SH-SY5Y (cell line): ENCODE measurements at regions not wholly inside any gene's neighbourhood (a gene's known extent, or its start where the extent isn't known, plus 50 kb on each side); places are given as distances from the start of the nearest gene placed in this dataset.

Experiments
- GATA2 ChIP-seq: IDR thresholded peaks from 2 replicates; pipeline ENCODE4 v1.6.1; 2011; ENCODE audit warnings: mild to moderate bottlenecking, low read depth, low read length
- GATA3 ChIP-seq: IDR thresholded peaks from 2 replicates; pipeline ENCODE4 v1.6.1; 2011; ENCODE audit warnings: low read depth, mild to moderate bottlenecking, low read length, moderate library complexity

DNA sequence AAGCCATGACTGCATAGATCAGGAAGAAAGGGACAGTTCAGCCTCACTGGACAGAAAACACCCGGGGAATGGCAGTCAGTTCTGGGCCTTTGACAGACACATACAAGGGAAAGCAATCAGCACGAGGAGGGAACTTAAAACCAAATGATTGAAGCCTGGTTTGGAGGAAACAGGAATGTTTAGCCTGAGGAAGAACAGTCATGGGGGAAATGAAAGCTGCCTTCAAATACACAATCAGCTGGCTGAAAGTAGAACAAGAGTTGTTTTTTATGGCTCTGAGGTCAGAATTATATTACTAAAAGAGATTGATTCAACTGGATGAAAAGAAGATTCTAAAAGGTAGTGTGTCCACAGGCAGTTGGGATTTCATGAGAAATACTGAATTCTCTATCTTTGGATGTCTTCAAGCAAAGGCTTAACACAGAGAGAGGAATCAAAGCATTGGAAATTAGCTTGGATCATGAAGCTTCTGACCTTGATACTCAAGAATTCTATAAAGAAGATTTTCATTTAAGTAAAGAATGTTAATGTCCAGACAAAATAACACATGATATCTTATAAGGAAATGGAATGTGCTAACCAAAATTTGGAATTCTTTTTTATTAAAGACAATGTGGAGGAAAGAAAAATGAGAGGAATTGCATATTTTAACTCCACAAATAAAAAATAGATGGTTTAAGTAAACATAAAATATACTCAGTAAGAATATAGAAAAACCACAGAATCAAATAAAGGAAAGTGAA is 216.6 kb downstream of the IBTK start:
- TF ChIP-seq GATA3 (no peak), GATA2 (no peak)
